CD4-positive, alpha-beta T cell treated with Interleukin-10 for 1 hour (primary cell): ENCODE measurements at regions not wholly inside any gene's neighbourhood (a gene's known extent, or its start where the extent isn't known, plus 50 kb on each side); places are given as distances from the start of the nearest gene placed in this dataset.

ENCODE experiments used
- DNase-seq: peaks from one replicate; pipeline ENCODE4 v3.0.0-alpha.2; 2020

GRCh38 chr6:1024161-1024560 is 287.7 kb upstream of the FOXQ1 start:
- no peak for DNase-seq

GRCh38 chr6:1023229-1023628 is 288.7 kb upstream of the FOXQ1 start:
- DNase-seq = no peak

GRCh38 chr6:1022719-1023118 is 289.2 kb upstream of the FOXQ1 start:
- no peak for DNase-seq

- no peak for DNase-seq
These were observed 291.1 kb upstream of the FOXQ1 start for GRCh38 chr6:1020837-1021236.

- DNase-seq = no peak
These were observed 291.8 kb upstream of the FOXQ1 start for GRCh38 chr6:1020133-1020532.

GRCh38 chr6:1018041-1018440 is 293.9 kb upstream of the FOXQ1 start:
- no peak for DNase-seq

GRCh38 chr6:1016329-1017302 is 295.3 kb upstream of the FOXQ1 start:
- no peak for DNase-seq

- DNase-seq = no peak
These were observed 296.1 kb upstream of the FOXQ1 start for GRCh38 chr6:1015825-1016224.

GRCh38 chr6:1014431-1014807 is 297.5 kb upstream of the FOXQ1 start:
- DNase-seq = no peak

- no peak for DNase-seq
These were observed 298.1 kb upstream of the FOXQ1 start for GRCh38 chr6:1013656-1014430.

GRCh38 chr6:1009103-1009502 is 302.8 kb upstream of the FOXQ1 start:
- DNase-seq = no peak

- DNase-seq = no peak
These were observed 304.7 kb upstream of the FOXQ1 start for GRCh38 chr6:1007159-1007558.

GRCh38 chr6:1004885-1005630 is 306.8 kb upstream of the FOXQ1 start:
- no peak for DNase-seq

- no peak for DNase-seq
These were observed 308.3 kb upstream of the FOXQ1 start for GRCh38 chr6:1003394-1004160.

- no peak for DNase-seq
These were observed 308.9 kb upstream of the FOXQ1 start for GRCh38 chr6:1002989-1003388.

- DNase-seq = no peak
These were observed 308.9 kb upstream of the EXOC2 start for GRCh38 chr6:1001655-1002349.

- DNase-seq = no peak
These were observed 306.6 kb upstream of the EXOC2 start for GRCh38 chr6:999552-999951.

- no peak for DNase-seq
These were observed 305.6 kb upstream of the EXOC2 start for GRCh38 chr6:998551-998950.

GRCh38 chr6:996271-996852 is 303.4 kb upstream of the EXOC2 start:
- DNase-seq = no peak

GRCh38 chr6:991192-991591 is 298.3 kb upstream of the EXOC2 start:
- DNase-seq = no peak

- no peak for DNase-seq
These were observed 291.1 kb upstream of the EXOC2 start for GRCh38 chr6:984031-984430.
